Naive thymus-derived CD8-positive, alpha-beta T cell (primary cell): ENCODE measurements at regions not wholly inside any gene's neighbourhood (a gene's known extent, or its start where the extent isn't known, plus 50 kb on each side); places are given as distances from the start of the nearest gene placed in this dataset.

Experiments
- ATAC-seq, 2 donors: fragments of 150-1000 bp; cut with Tn5 transposase in 1 of 2; sonication (Bioruptor Pico), chemical (Tn5 transposase) in 1 of 2; 1 replicate in 1 of 2; 2 replicates in 1 of 2; pipeline ENCODE4 v1.10.0; 2021; ENCODE audit warnings: mild to moderate bottlenecking in 2 of 2, moderate library complexity in 2 of 2
- POLR2A ChIA-PET: fragments of 350-600 bp; sonication (Branson Sonifier 250); formaldehyde crosslinking; loops from one replicate; lab custom pipeline; 2021; ENCODE audit warnings: antibody characterized with exemption; lab: Charles Lee
- DNase-seq, 10 donors: peaks; one replicate each; pipeline versions ENCODE4 v3.0.0 to v3.0.0-alpha.2; 2020 to 2022
- H3K27ac Mint-ChIP-seq, 10 donors: one replicate each; pipeline ENCODE4 v1.8.0; 2020 to 2022; ENCODE audit warnings: mild to moderate bottlenecking in 10 of 10, mixed read lengths in 10 of 10, moderate library complexity in 4 of 10, inconsistent platforms in 1 of 10
- H3K27me3 Mint-ChIP-seq, 5 donors: one replicate each; pipeline ENCODE4 v1.8.0; 2021 to 2022; ENCODE audit warnings: mixed read lengths in 5 of 5
- H3K36me3 Mint-ChIP-seq, 3 donors: one replicate each; pipeline ENCODE4 v1.8.0; 2020 to 2022; ENCODE audit warnings: mixed read lengths in 3 of 3, mild to moderate bottlenecking in 2 of 3, inconsistent platforms in 1 of 3
- H3K4me1 Mint-ChIP-seq, 4 donors: one replicate each; pipeline ENCODE4 v1.8.0; 2021 to 2022; ENCODE audit warnings: mixed read lengths in 4 of 4
- H3K4me3 Mint-ChIP-seq, 10 donors: one replicate each; pipeline ENCODE4 v1.8.0; 2020 to 2022; ENCODE audit warnings: mild to moderate bottlenecking in 10 of 10, mixed read lengths in 10 of 10, moderate library complexity in 6 of 10, inconsistent platforms in 1 of 10
- H3K9me3 Mint-ChIP-seq, 9 donors: one replicate each; pipeline ENCODE4 v1.8.0; 2020 to 2022; ENCODE audit warnings: mixed read lengths in 9 of 9, mild to moderate bottlenecking in 3 of 9, inconsistent platforms in 1 of 9, moderate library complexity in 1 of 9

- no peak overlapping the region for H3K27ac Mint-ChIP-seq
- H3K4me1 Mint-ChIP-seq = peaks cover 0 to 1% (median 0%) of the 10 kb centered on the region in 4 donors
- POLR2A ChIA-PET = no interaction called here
- DNase-seq (no peak), ATAC-seq (no peak)
- H3K4me3 Mint-ChIP-seq = no peak overlapping the region
- no peaks in the 10 kb centered on the region for H3K27me3 Mint-ChIP-seq
- H3K9me3 Mint-ChIP-seq = peaks cover 1 to 31% (median 18%) of the 10 kb centered on the region in 9 donors
- H3K36me3 Mint-ChIP-seq = peaks cover 0 to 9% (median 0%) of the 10 kb centered on the region in 3 donors
These were observed 742.2 kb upstream of the LRRC4C start for GRCh38 chr11:42201603-42202148.

GRCh38 chr11:42205518-42205917 is 746.1 kb upstream of the LRRC4C start:
- H3K4me1 Mint-ChIP-seq = no peaks in the 10 kb centered on the region
- POLR2A ChIA-PET = no interaction called here
- no peak overlapping the region for H3K4me3 Mint-ChIP-seq
- no peaks in the 10 kb centered on the region for H3K27me3 Mint-ChIP-seq
- peaks cover 4 to 41% (median 22%) of the 10 kb centered on the region in 9 donors for H3K9me3 Mint-ChIP-seq
- DNase-seq (no peak), ATAC-seq (no peak)
- peaks cover 0 to 9% (median 0%) of the 10 kb centered on the region in 3 donors for H3K36me3 Mint-ChIP-seq
- H3K27ac Mint-ChIP-seq = no peak overlapping the region

- no peaks in the 10 kb centered on the region for H3K36me3 Mint-ChIP-seq
- no peaks in the 10 kb centered on the region for H3K4me1 Mint-ChIP-seq
- H3K9me3 Mint-ChIP-seq = peaks cover 0 to 19% (median 8%) of the 10 kb centered on the region in 9 donors
- no peak overlapping the region for H3K27ac Mint-ChIP-seq
- H3K27me3 Mint-ChIP-seq = no peaks in the 10 kb centered on the region
- DNase-seq = no peak
- no peak for ATAC-seq
- POLR2A ChIA-PET = no interaction called here
- H3K4me3 Mint-ChIP-seq = no peak overlapping the region
These were observed 766.2 kb upstream of the LRRC4C start for GRCh38 chr11:42225664-42226063.

- Mint-ChIP-seq H3K4me1 (no peaks in the 10 kb centered on the region), H3K36me3 (no peaks in the 10 kb centered on the region), H3K9me3 (peaks cover 0 to 21% (median 10%) of the 10 kb centered on the region in 9 donors), H3K27me3 (no peaks in the 10 kb centered on the region), H3K4me3 (no peak overlapping the region), H3K27ac (no peak overlapping the region)
- DNase-seq (no peak), ATAC-seq (no peak)
- POLR2A ChIA-PET = no interaction called here
These were observed 773.2 kb upstream of the LRRC4C start for GRCh38 chr11:42232673-42233072.

- H3K27ac Mint-ChIP-seq = no peak overlapping the region
- no peaks in the 10 kb centered on the region for H3K4me1 Mint-ChIP-seq
- H3K9me3 Mint-ChIP-seq = peaks cover 0 to 21% (median 14%) of the 10 kb centered on the region in 9 donors
- no peak overlapping the region for H3K4me3 Mint-ChIP-seq
- ATAC-seq = no peak
- no peak for DNase-seq
- no peaks in the 10 kb centered on the region for H3K27me3 Mint-ChIP-seq
- peaks cover 0 to 3% (median 0%) of the 10 kb centered on the region in 3 donors for H3K36me3 Mint-ChIP-seq
- POLR2A ChIA-PET = no interaction called here
These were observed 775.0 kb upstream of the LRRC4C start for GRCh38 chr11:42234451-42234951.

GRCh38 chr11:42237701-42238235 is 778.3 kb upstream of the LRRC4C start:
- POLR2A ChIA-PET = no interaction called here
- Mint-ChIP-seq H3K27me3 (no peaks in the 10 kb centered on the region), H3K4me3 (no peak overlapping the region), H3K4me1 (no peaks in the 10 kb centered on the region), H3K9me3 (peaks cover 0 to 21% (median 14%) of the 10 kb centered on the region in 9 donors), H3K36me3 (peaks cover 0 to 3% (median 0%) of the 10 kb centered on the region in 3 donors), H3K27ac (no peak overlapping the region)
- ATAC-seq (no peak), DNase-seq (no peak)

GRCh38 chr11:42239188-42239587 is 779.7 kb upstream of the LRRC4C start:
- DNase-seq (no peak), ATAC-seq (no peak)
- no peak overlapping the region for H3K27ac Mint-ChIP-seq
- POLR2A ChIA-PET = no interaction called here
- H3K4me3 Mint-ChIP-seq = no peak overlapping the region
- H3K4me1 Mint-ChIP-seq = no peaks in the 10 kb centered on the region
- peaks cover 0 to 21% (median 13%) of the 10 kb centered on the region in 9 donors for H3K9me3 Mint-ChIP-seq
- no peaks in the 10 kb centered on the region for H3K27me3 Mint-ChIP-seq
- peaks cover 0 to 3% (median 0%) of the 10 kb centered on the region in 3 donors for H3K36me3 Mint-ChIP-seq

GRCh38 chr11:42243385-42243784 is 783.9 kb upstream of the LRRC4C start:
- Mint-ChIP-seq H3K36me3 (peaks cover 0 to 3% (median 0%) of the 10 kb centered on the region in 3 donors), H3K9me3 (peaks cover 0 to 16% (median 3%) of the 10 kb centered on the region in 9 donors), H3K27ac (no peak overlapping the region), H3K4me1 (no peaks in the 10 kb centered on the region), H3K27me3 (no peaks in the 10 kb centered on the region), H3K4me3 (no peak overlapping the region)
- ATAC-seq = no peak
- no peak for DNase-seq
- POLR2A ChIA-PET = no interaction called here

GRCh38 chr11:42244376-42244775 is 784.9 kb upstream of the LRRC4C start:
- no peaks in the 10 kb centered on the region for H3K4me1 Mint-ChIP-seq
- no peak for ATAC-seq
- no peak for DNase-seq
- H3K4me3 Mint-ChIP-seq = no peak overlapping the region
- H3K36me3 Mint-ChIP-seq = no peaks in the 10 kb centered on the region
- POLR2A ChIA-PET = no interaction called here
- H3K9me3 Mint-ChIP-seq = peaks cover 0 to 24% (median 5%) of the 10 kb centered on the region in 9 donors
- no peaks in the 10 kb centered on the region for H3K27me3 Mint-ChIP-seq
- H3K27ac Mint-ChIP-seq = no peak overlapping the region

GRCh38 chr11:42249401-42249800 is 789.9 kb upstream of the LRRC4C start:
- no peak for ATAC-seq
- Mint-ChIP-seq H3K4me1 (no peaks in the 10 kb centered on the region), H3K27me3 (no peaks in the 10 kb centered on the region), H3K27ac (no peak overlapping the region), H3K4me3 (no peak overlapping the region), H3K9me3 (peaks cover 0 to 21% (median 7%) of the 10 kb centered on the region in 9 donors), H3K36me3 (no peaks in the 10 kb centered on the region)
- DNase-seq = no peak
- POLR2A ChIA-PET = no interaction called here

- Mint-ChIP-seq H3K27me3 (no peaks in the 10 kb centered on the region), H3K4me1 (no peaks in the 10 kb centered on the region), H3K27ac (no peak overlapping the region), H3K9me3 (peaks cover 0 to 21% (median 7%) of the 10 kb centered on the region in 9 donors), H3K36me3 (no peaks in the 10 kb centered on the region), H3K4me3 (no peak overlapping the region)
- DNase-seq (no peak), ATAC-seq (no peak)
- POLR2A ChIA-PET = no interaction called here
These were observed 790.5 kb upstream of the LRRC4C start for GRCh38 chr11:42249956-42250355.

GRCh38 chr11:42251984-42252383 is 792.5 kb upstream of the LRRC4C start:
- Mint-ChIP-seq H3K27ac (no peak overlapping the region), H3K36me3 (no peaks in the 10 kb centered on the region), H3K9me3 (peaks cover 0 to 30% (median 11%) of the 10 kb centered on the region in 9 donors), H3K27me3 (no peaks in the 10 kb centered on the region), H3K4me3 (no peak overlapping the region), H3K4me1 (no peaks in the 10 kb centered on the region)
- DNase-seq (no peak), ATAC-seq (no peak)
- POLR2A ChIA-PET = no interaction called here

- Mint-ChIP-seq H3K27me3 (no peaks in the 10 kb centered on the region), H3K36me3 (no peaks in the 10 kb centered on the region), H3K9me3 (peaks cover 0 to 22% (median 8%) of the 10 kb centered on the region in 9 donors), H3K27ac (no peak overlapping the region), H3K4me1 (no peaks in the 10 kb centered on the region), H3K4me3 (no peak overlapping the region)
- DNase-seq (no peak), ATAC-seq (no peak)
- POLR2A ChIA-PET = no interaction called here
These were observed 793.7 kb upstream of the LRRC4C start for GRCh38 chr11:42253156-42253555.

- H3K27me3 Mint-ChIP-seq = no peaks in the 10 kb centered on the region
- ATAC-seq (no peak), DNase-seq (no peak)
- no peak overlapping the region for H3K27ac Mint-ChIP-seq
- H3K4me3 Mint-ChIP-seq = no peak overlapping the region
- POLR2A ChIA-PET = no interaction called here
- peaks cover 2 to 21% (median 7%) of the 10 kb centered on the region in 9 donors for H3K9me3 Mint-ChIP-seq
- no peaks in the 10 kb centered on the region for H3K4me1 Mint-ChIP-seq
- H3K36me3 Mint-ChIP-seq = no peaks in the 10 kb centered on the region
These were observed 796.5 kb upstream of the LRRC4C start for GRCh38 chr11:42255906-42256305.
